Mesendoderm (in vitro differentiated cells): ENCODE measurements at regions not wholly inside any gene's neighbourhood (a gene's known extent, or its start where the extent isn't known, plus 50 kb on each side); places are given as distances from the start of the nearest gene placed in this dataset.

Experiments used
- DNase-seq: peaks from one replicate; pipeline ENCODE4 v3.0.0; 2013
- H2AK5ac ChIP-seq: 2 replicates; pipeline ENCODE4 v1.6.1; 2013; ENCODE audit warnings: low read length, inconsistent platforms
- H2BK120ac ChIP-seq: 2 replicates; pipeline ENCODE4 v1.6.1; 2013; ENCODE audit warnings: low read depth, mild to moderate bottlenecking, low read length, moderate library complexity, mixed read lengths
- H2BK15ac ChIP-seq: replicated peaks from 2 replicates; pipeline ENCODE4 v1.6.1; 2013; ENCODE audit warnings: low read depth, mild to moderate bottlenecking, moderate library complexity
- H2BK5ac ChIP-seq: 2 replicates; pipeline ENCODE4 v1.6.1; 2013; ENCODE audit warnings: low read length, inconsistent platforms
- H3K18ac ChIP-seq: 2 replicates; pipeline ENCODE4 v1.6.1; 2013; ENCODE audit warnings: mild to moderate bottlenecking, low read length, mixed read lengths
- H3K23ac ChIP-seq: one replicate; pipeline ENCODE4 v1.6.1; 2013; ENCODE audit warnings: low read length
- H3K27ac ChIP-seq: 2 replicates; pipeline ENCODE4 v1.5.1; 2013; ENCODE audit warnings: low read depth, mild to moderate bottlenecking, inconsistent platforms, low read length, moderate library complexity
- H3K27me3 ChIP-seq: 2 replicates; pipeline ENCODE4 v1.6.1; 2013; ENCODE audit warnings: low read length, control low read depth, mild to moderate bottlenecking, inconsistent platforms; ENCODE audit not compliant: insufficient read depth, poor library complexity
- H3K36me3 ChIP-seq: 2 replicates; pipeline ENCODE4 v1.6.1; 2013; ENCODE audit warnings: low read length, inconsistent platforms; ENCODE audit not compliant: control insufficient read depth, insufficient read depth
- H3K4ac ChIP-seq: one replicate; pipeline ENCODE4 v1.6.1; 2013; ENCODE audit warnings: low read depth, mild to moderate bottlenecking, low read length, moderate library complexity
- H3K4me1 ChIP-seq: 2 replicates; pipeline ENCODE4 v1.6.1; 2013; ENCODE audit warnings: low read depth, low read length, inconsistent platforms; ENCODE audit not compliant: control insufficient read depth
- H3K4me2 ChIP-seq: 2 replicates; pipeline ENCODE4 v1.6.1; 2013; ENCODE audit warnings: low read length
- H3K4me3 ChIP-seq: 2 replicates; pipeline ENCODE4 v1.5.1; 2013; ENCODE audit warnings: mild to moderate bottlenecking, low read length
- H3K56ac ChIP-seq: one replicate; pipeline ENCODE4 v1.6.1; 2013; ENCODE audit warnings: low read length
- H3K79me1 ChIP-seq: 2 replicates; pipeline ENCODE4 v1.6.1; 2013; ENCODE audit warnings: low read length, inconsistent platforms
- H3K79me2 ChIP-seq: 2 replicates; pipeline ENCODE4 v1.6.1; 2013; ENCODE audit warnings: mild to moderate bottlenecking, low read length; ENCODE audit not compliant: control insufficient read depth, insufficient read depth
- H3K9ac ChIP-seq: 2 replicates; pipeline ENCODE4 v1.6.1; 2013; ENCODE audit warnings: low read length, inconsistent platforms
- H4K5ac ChIP-seq: one replicate; pipeline ENCODE4 v1.6.1; 2013; ENCODE audit warnings: low read length
- H4K8ac ChIP-seq: one replicate; pipeline ENCODE4 v1.6.1; 2013; ENCODE audit warnings: low read depth, mild to moderate bottlenecking, control low read depth, low read length, moderate library complexity
- WGBS: extraction: QIAGEN DNeasy Blood & Tissue Kit; methylation state at CpG from one replicate; pipeline ENCODE4 v1.1.7; 2013; ENCODE audit warnings: low lambda C conversion rate, missing lambda C conversion rate; ENCODE audit not compliant: insufficient coverage; ENCODE audit errors: extremely low coverage; 5-methylcytosine and 5-hydroxymethylcytosine counted together

DNA sequence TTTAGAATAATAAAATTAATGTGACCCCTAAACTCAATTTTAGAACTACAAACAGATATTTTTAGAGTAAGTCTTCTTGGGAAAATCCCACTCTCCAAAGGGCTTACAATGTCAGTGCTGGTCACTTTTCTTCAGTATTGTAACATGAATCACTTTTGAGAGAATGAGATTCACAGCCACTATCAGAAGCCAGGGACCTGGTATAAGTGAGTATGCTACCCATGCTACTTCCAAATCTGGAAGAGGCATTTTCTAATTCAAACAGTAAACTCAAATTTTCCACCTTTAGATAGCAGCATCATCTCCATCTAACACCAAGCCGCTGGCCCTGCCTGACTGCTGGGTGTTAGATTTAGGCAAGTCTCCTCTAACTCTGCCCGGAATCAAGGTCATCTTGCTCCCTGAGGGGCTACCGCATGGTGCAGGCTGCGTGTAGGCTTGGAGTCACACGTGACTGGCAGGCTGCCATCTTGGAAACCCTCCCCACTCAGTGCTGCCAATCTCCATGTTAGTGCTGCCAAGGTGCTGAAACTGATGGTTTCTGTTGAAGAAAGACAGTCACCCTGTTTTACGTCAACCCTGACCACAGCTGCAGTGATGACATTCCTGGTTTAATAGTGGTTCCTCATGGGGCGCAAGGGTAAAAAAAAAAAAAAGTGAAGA lies 882.9 kb upstream of the B3GALT2 start:
- H3K36me3 ChIP-seq = no peaks in the 10 kb centered on the region
- no peak overlapping the region for H3K18ac ChIP-seq
- no peak overlapping the region for H3K23ac ChIP-seq
- no peak overlapping the region for H3K4me2 ChIP-seq
- no peak overlapping the region for H3K9ac ChIP-seq
- no peak overlapping the region for H2AK5ac ChIP-seq
- no CpG with 5 or more reads among the region's 7 CpGs for WGBS
- no peak overlapping the region for H2BK120ac ChIP-seq
- H4K5ac ChIP-seq = no peak overlapping the region
- H3K27ac ChIP-seq = no peak overlapping the region
- no peak overlapping the region for H3K56ac ChIP-seq
- no peak overlapping the region for H3K4me3 ChIP-seq
- H2BK15ac ChIP-seq = no peak overlapping the region
- H3K79me1 ChIP-seq = no peaks in the 10 kb centered on the region
- DNase-seq = no peak
- no peaks in the 10 kb centered on the region for H3K27me3 ChIP-seq
- no peaks in the 10 kb centered on the region for H3K4me1 ChIP-seq
- no peak overlapping the region for H2BK5ac ChIP-seq
- H3K4ac ChIP-seq = no peak overlapping the region
- H3K79me2 ChIP-seq = no peaks in the 10 kb centered on the region
- no peak overlapping the region for H4K8ac ChIP-seq

GRCh38 chr1:194068446-194069167 lies 882.2 kb upstream of the B3GALT2 start:
- H4K8ac ChIP-seq = no peak overlapping the region
- WGBS = no CpG with 5 or more reads among the region's 5 CpGs
- no peak overlapping the region for H3K27ac ChIP-seq
- H3K4me2 ChIP-seq = no peak overlapping the region
- no peak overlapping the region for H2BK5ac ChIP-seq
- no peak overlapping the region for H3K56ac ChIP-seq
- H3K4me1 ChIP-seq = no peaks in the 10 kb centered on the region
- H2BK120ac ChIP-seq = no peak overlapping the region
- H4K5ac ChIP-seq = no peak overlapping the region
- H2BK15ac ChIP-seq = no peak overlapping the region
- no peak overlapping the region for H3K4me3 ChIP-seq
- no peak overlapping the region for H3K18ac ChIP-seq
- no peak for DNase-seq
- H3K79me1 ChIP-seq = no peaks in the 10 kb centered on the region
- H3K27me3 ChIP-seq = no peaks in the 10 kb centered on the region
- no peaks in the 10 kb centered on the region for H3K79me2 ChIP-seq
- H2AK5ac ChIP-seq = no peak overlapping the region
- no peak overlapping the region for H3K4ac ChIP-seq
- no peaks in the 10 kb centered on the region for H3K36me3 ChIP-seq
- no peak overlapping the region for H3K9ac ChIP-seq
- no peak overlapping the region for H3K23ac ChIP-seq

DNA sequence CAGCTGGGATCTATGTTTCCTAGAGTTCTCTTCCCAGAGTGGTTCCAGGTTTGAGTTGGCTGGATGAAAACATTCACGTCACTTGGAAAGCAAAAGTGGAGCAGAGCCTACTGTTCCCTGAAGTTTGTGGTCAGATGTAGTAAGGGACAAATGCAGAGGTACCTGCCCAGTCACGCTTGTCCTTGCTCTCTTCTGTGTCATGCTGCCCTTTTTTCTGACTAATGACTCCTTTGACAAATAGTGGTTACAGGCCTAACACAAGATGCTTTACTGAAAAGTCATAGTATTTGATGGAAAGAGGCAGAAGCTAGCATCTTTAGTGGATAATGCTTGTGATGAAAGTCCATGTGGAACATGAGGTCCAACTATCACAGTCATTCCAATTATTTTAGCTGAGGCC lies 881.4 kb upstream of the B3GALT2 start:
- no peak overlapping the region for H2AK5ac ChIP-seq
- H4K5ac ChIP-seq = no peak overlapping the region
- H3K4ac ChIP-seq = no peak overlapping the region
- no peak overlapping the region for H3K18ac ChIP-seq
- no peak overlapping the region for H2BK15ac ChIP-seq
- no peaks in the 10 kb centered on the region for H3K4me1 ChIP-seq
- no peak overlapping the region for H3K4me2 ChIP-seq
- no peaks in the 10 kb centered on the region for H3K79me2 ChIP-seq
- no peak overlapping the region for H4K8ac ChIP-seq
- DNase-seq = no peak
- no peak overlapping the region for H3K56ac ChIP-seq
- no peaks in the 10 kb centered on the region for H3K79me1 ChIP-seq
- no peak overlapping the region for H3K27ac ChIP-seq
- no peaks in the 10 kb centered on the region for H3K27me3 ChIP-seq
- H3K9ac ChIP-seq = no peak overlapping the region
- H2BK5ac ChIP-seq = no peak overlapping the region
- H2BK120ac ChIP-seq = no peak overlapping the region
- H3K36me3 ChIP-seq = no peaks in the 10 kb centered on the region
- no CpG with 5 or more reads among the region's 2 CpGs for WGBS
- no peak overlapping the region for H3K4me3 ChIP-seq
- H3K23ac ChIP-seq = no peak overlapping the region

- Histone ChIP-seq H3K27ac (no peak overlapping the region), H3K4me1 (no peaks in the 10 kb centered on the region), H3K56ac (no peak overlapping the region), H3K4me2 (no peak overlapping the region), H3K27me3 (no peaks in the 10 kb centered on the region), H3K4me3 (no peak overlapping the region), H3K4ac (no peak overlapping the region), H2AK5ac (no peak overlapping the region), H4K5ac (no peak overlapping the region), H2BK120ac (no peak overlapping the region), H3K9ac (no peak overlapping the region), H3K36me3 (no peaks in the 10 kb centered on the region), H2BK15ac (no peak overlapping the region), H2BK5ac (no peak overlapping the region), H3K79me2 (no peaks in the 10 kb centered on the region), H3K18ac (no peak overlapping the region), H3K79me1 (no peaks in the 10 kb centered on the region), H4K8ac (no peak overlapping the region), H3K23ac (no peak overlapping the region)
- DNase-seq = no peak
- WGBS = no CpG with 5 or more reads among the region's 2 CpGs
Measured at GRCh38 chr1:194062962-194063361, 876.5 kb upstream of the B3GALT2 start.

- Histone ChIP-seq H4K8ac (no peak overlapping the region), H3K4me1 (no peaks in the 10 kb centered on the region), H3K36me3 (no peaks in the 10 kb centered on the region), H3K79me1 (no peaks in the 10 kb centered on the region), H3K18ac (no peak overlapping the region), H3K4ac (no peak overlapping the region), H3K79me2 (no peaks in the 10 kb centered on the region), H3K27ac (no peak overlapping the region), H4K5ac (no peak overlapping the region), H3K23ac (no peak overlapping the region), H3K9ac (no peak overlapping the region), H2AK5ac (no peak overlapping the region), H2BK15ac (no peak overlapping the region), H3K56ac (no peak overlapping the region), H3K4me3 (no peak overlapping the region), H3K4me2 (no peak overlapping the region), H2BK5ac (no peak overlapping the region), H2BK120ac (no peak overlapping the region), H3K27me3 (no peaks in the 10 kb centered on the region)
- WGBS = no CpG with 5 or more reads among the region's 1 CpG
- no peak for DNase-seq
Measured at GRCh38 chr1:194062526-194062925, 876.1 kb upstream of the B3GALT2 start.
